Neuronal stem cell (in vitro differentiated cells): ENCODE measurements at regions not wholly inside any gene's neighbourhood (a gene's known extent, or its start where the extent isn't known, plus 50 kb on each side); places are given as distances from the start of the nearest gene placed in this dataset.

ENCODE experiments used
- DNase-seq: peaks from one replicate; pipeline ENCODE4 v3.0.0-alpha.2; 2013; ENCODE audit warnings: low spot score
- H2AFZ ChIP-seq: one replicate; pipeline ENCODE4 v1.6.1; 2013; ENCODE audit warnings: mild to moderate bottlenecking, low read length, inconsistent platforms
- H2AK5ac ChIP-seq: 2 replicates; pipeline ENCODE4 v1.6.1; 2013; ENCODE audit warnings: low read depth, mild to moderate bottlenecking, inconsistent platforms, low read length, moderate library complexity, mixed read lengths
- H2BK120ac ChIP-seq: 2 replicates; pipeline ENCODE4 v1.6.1; 2013; ENCODE audit warnings: low read depth, mild to moderate bottlenecking, inconsistent platforms, low read length, moderate library complexity, mixed read lengths
- H2BK12ac ChIP-seq: one replicate; pipeline ENCODE4 v1.6.1; 2013; ENCODE audit warnings: low read length, inconsistent platforms
- H2BK15ac ChIP-seq: 2 replicates; pipeline ENCODE4 v1.6.1; 2013; ENCODE audit warnings: mild to moderate bottlenecking, low read length, inconsistent platforms, mixed read lengths
- H2BK5ac ChIP-seq: one replicate; pipeline ENCODE4 v1.6.1; 2013; ENCODE audit warnings: inconsistent platforms, mild to moderate bottlenecking, low read length, moderate library complexity
- H3K14ac ChIP-seq: one replicate; pipeline ENCODE4 v1.6.1; 2013; ENCODE audit warnings: low read length, inconsistent platforms
- H3K18ac ChIP-seq: 2 replicates; pipeline ENCODE4 v1.6.1; 2013; ENCODE audit warnings: low read length, inconsistent platforms
- H3K23ac ChIP-seq: 2 replicates; pipeline ENCODE4 v1.6.1; 2013; ENCODE audit warnings: low read depth, mild to moderate bottlenecking, mixed read lengths, low read length, inconsistent platforms; ENCODE audit not compliant: poor library complexity
- H3K27ac ChIP-seq: replicated peaks from 3 replicates; pipeline ENCODE4 v1.5.1; 2013; ENCODE audit warnings: low read length, inconsistent platforms
- H3K27me3 ChIP-seq, 3 experiments: 2 replicates each; pipeline ENCODE4 v1.6.1; 2013; ENCODE audit warnings: low read length in 3 of 3, mild to moderate bottlenecking in 2 of 3, inconsistent platforms in 1 of 3, low read depth in 1 of 3, mixed read lengths in 1 of 3, moderate library complexity in 1 of 3; ENCODE audit not compliant: control insufficient read depth in 3 of 3, insufficient read depth in 3 of 3
- H3K36me3 ChIP-seq, 2 donors: replicated peaks in 1 of 2; 2 replicates each; pipeline ENCODE4 v1.6.1; 2013; ENCODE audit warnings: low read length in 2 of 2; ENCODE audit not compliant: control insufficient read depth in 2 of 2, insufficient read depth in 2 of 2
- H3K4ac ChIP-seq: 2 replicates; pipeline ENCODE4 v1.6.1; 2013; ENCODE audit warnings: inconsistent platforms, mild to moderate bottlenecking, low read length, moderate library complexity
- H3K4me1 ChIP-seq, 2 donors: 1 replicate in 1 of 2; 2 replicates in 1 of 2; pipeline ENCODE4 v1.6.1; 2013; ENCODE audit warnings: low read length in 2 of 2, low read depth in 1 of 2; ENCODE audit not compliant: control insufficient read depth in 2 of 2, insufficient read depth in 1 of 2
- H3K4me2 ChIP-seq: one replicate; pipeline ENCODE4 v1.6.1; 2013; ENCODE audit warnings: mild to moderate bottlenecking, low read length, inconsistent platforms; ENCODE audit not compliant: insufficient read depth, poor library complexity, severe bottlenecking
- H3K4me3 ChIP-seq, 2 donors: 2 replicates each; pipeline ENCODE4 v1.5.1; 2013; ENCODE audit warnings: low read length in 2 of 2, mild to moderate bottlenecking in 2 of 2, inconsistent platforms in 1 of 2, moderate library complexity in 1 of 2
- H3K79me1 ChIP-seq: one replicate; pipeline ENCODE4 v1.6.1; 2013; ENCODE audit warnings: low read depth, mild to moderate bottlenecking, inconsistent platforms, low read length, moderate library complexity
- H3K9ac ChIP-seq: one replicate; pipeline ENCODE4 v1.6.1; 2013; ENCODE audit warnings: mild to moderate bottlenecking, low read depth, low read length, inconsistent platforms; ENCODE audit not compliant: poor library complexity
- H3K9me3 ChIP-seq, 2 donors: replicated peaks in 1 of 2; 2 replicates each; pipeline versions ENCODE3 to v1.6.1; 2013; ENCODE audit warnings: low read length in 2 of 2, mild to moderate bottlenecking in 2 of 2, inconsistent platforms in 1 of 2, low read depth in 1 of 2, mixed read lengths in 1 of 2, moderate library complexity in 1 of 2; ENCODE audit not compliant: control insufficient read depth in 2 of 2, insufficient read depth in 1 of 2
- H4K8ac ChIP-seq: one replicate; pipeline ENCODE4 v1.6.1; 2013; ENCODE audit warnings: low read depth, mild to moderate bottlenecking, inconsistent platforms, low read length, moderate library complexity
- H4K91ac ChIP-seq: one replicate; pipeline ENCODE4 v1.6.1; 2013; ENCODE audit warnings: low read length, low read depth, mild to moderate bottlenecking, inconsistent platforms; ENCODE audit not compliant: poor library complexity
- WGBS, 2 donors: extraction: QIAGEN DNeasy Blood & Tissue Kit; methylation state at CpG; one replicate each; pipeline ENCODE4 v1.1.7; 2013; ENCODE audit warnings: missing lambda C conversion rate in 2 of 2, mixed read lengths in 1 of 2; ENCODE audit not compliant: insufficient read length in 2 of 2, insufficient replicate concordance in 1 of 2; ENCODE audit errors: extremely low coverage in 2 of 2; 5-methylcytosine and 5-hydroxymethylcytosine counted together

- no peaks in the 10 kb centered on the region for H3K9me3 ChIP-seq
- no peak overlapping the region for H2BK15ac ChIP-seq
- no CpG with 5 or more reads among the region's 3 CpGs for WGBS, 2 donors
- H3K4me3 ChIP-seq = no peak overlapping the region
- H3K79me1 ChIP-seq = no peaks in the 10 kb centered on the region
- H2AK5ac ChIP-seq = no peak overlapping the region
- no peak overlapping the region for H3K4ac ChIP-seq
- no peak overlapping the region for H4K8ac ChIP-seq
- H3K36me3 ChIP-seq = no peaks in the 10 kb centered on the region
- no peak overlapping the region for H3K14ac ChIP-seq
- H3K23ac ChIP-seq = no peak overlapping the region
- no peak overlapping the region for H2BK120ac ChIP-seq
- H3K27me3 ChIP-seq = no peaks in the 10 kb centered on the region
- no peak overlapping the region for H3K9ac ChIP-seq
- H2BK12ac ChIP-seq = no peak overlapping the region
- DNase-seq = no peak
- H3K4me1 ChIP-seq = peaks cover 2 to 4% of the 10 kb centered on the region in 2 donors
- H3K4me2 ChIP-seq = no peak overlapping the region
- no peak overlapping the region for H3K18ac ChIP-seq
- no peak overlapping the region for H2BK5ac ChIP-seq
- H2AFZ ChIP-seq = no peak overlapping the region
- H3K27ac ChIP-seq = no peak overlapping the region
- no peak overlapping the region for H4K91ac ChIP-seq
Measured at GRCh38 chr3:182693723-182694122, 99.6 kb upstream of the ATP11B start.

- Histone ChIP-seq H3K18ac (no peak overlapping the region), H3K79me1 (no peaks in the 10 kb centered on the region), H2AK5ac (no peak overlapping the region)
Measured at GRCh38 chr3:182696916-182697315, 96.4 kb upstream of the ATP11B start.

GRCh38 chr3:182697345-182697919 lies 95.9 kb upstream of the ATP11B start:
- Histone ChIP-seq H3K27me3 (no peaks in the 10 kb centered on the region), H4K8ac (no peak overlapping the region), H3K9ac (no peak overlapping the region), H3K4me2 (no peak overlapping the region), H3K27ac (no peak overlapping the region), H3K4ac (no peak overlapping the region), H3K23ac (no peak overlapping the region), H3K36me3 (no peaks in the 10 kb centered on the region), H4K91ac (no peak overlapping the region), H3K79me1 (no peaks in the 10 kb centered on the region), H2AK5ac (no peak overlapping the region), H3K4me1 (peaks cover 0 to 2% of the 10 kb centered on the region in 2 donors), H2BK12ac (no peak overlapping the region), H2AFZ (peak overlapping the region; percentile 2), H2BK120ac (no peak overlapping the region), H3K14ac (no peak overlapping the region), H2BK15ac (no peak overlapping the region), H3K9me3 (no peaks in the 10 kb centered on the region), H3K18ac (no peak overlapping the region), H3K4me3 (no peak overlapping the region), H2BK5ac (no peak overlapping the region)
- no CpG with 5 or more reads among the region's 12 CpGs for WGBS, 2 donors
- DNase-seq = no peak

More at GRCh38 chr3:182696916-182697315, 96.4 kb upstream of the ATP11B start:
- no peak overlapping the region for H2BK120ac ChIP-seq
- H3K4me3 ChIP-seq = no peak overlapping the region
- H3K23ac ChIP-seq = no peak overlapping the region
- no peaks in the 10 kb centered on the region for H3K9me3 ChIP-seq
- no peak overlapping the region for H2BK5ac ChIP-seq
- no peak for DNase-seq
- H3K27ac ChIP-seq = no peak overlapping the region
- no peak overlapping the region for H2BK15ac ChIP-seq
- H3K27me3 ChIP-seq = no peaks in the 10 kb centered on the region
- H3K36me3 ChIP-seq = no peaks in the 10 kb centered on the region
- H3K4me1 ChIP-seq = peaks cover 0 to 2% of the 10 kb centered on the region in 2 donors
- H3K4me2 ChIP-seq = no peak overlapping the region
- H2BK12ac ChIP-seq = no peak overlapping the region
- H4K8ac ChIP-seq = no peak overlapping the region
- no peak overlapping the region for H3K9ac ChIP-seq
- H2AFZ ChIP-seq = no peak overlapping the region
- no peak overlapping the region for H3K14ac ChIP-seq
- WGBS, 2 donors = no CpG with 5 or more reads among the region's 3 CpGs
- no peak overlapping the region for H4K91ac ChIP-seq
- H3K4ac ChIP-seq = no peak overlapping the region

GRCh38 chr3:182698078-182698477 lies 95.2 kb upstream of the ATP11B start:
- peaks cover 0 to 2% of the 10 kb centered on the region in 2 donors for H3K4me1 ChIP-seq

More at GRCh38 chr3:182698078-182698477, 95.2 kb upstream of the ATP11B start:
- no peak overlapping the region for H3K18ac ChIP-seq
- H3K14ac ChIP-seq = no peak overlapping the region
- no peaks in the 10 kb centered on the region for H3K36me3 ChIP-seq
- DNase-seq = no peak
- H3K23ac ChIP-seq = no peak overlapping the region
- H3K4ac ChIP-seq = no peak overlapping the region
- H2BK15ac ChIP-seq = no peak overlapping the region
- H2AK5ac ChIP-seq = no peak overlapping the region
- no CpG with 5 or more reads among the region's 2 CpGs for WGBS, 2 donors
- H3K27me3 ChIP-seq = peaks cover 0 to 1% (median 0%) of the 10 kb centered on the region in 3 experiments
- H2BK5ac ChIP-seq = no peak overlapping the region
- H3K27ac ChIP-seq = no peak overlapping the region
- H2BK120ac ChIP-seq = no peak overlapping the region
- H3K4me3 ChIP-seq = no peak overlapping the region
- no peaks in the 10 kb centered on the region for H3K9me3 ChIP-seq
- no peak overlapping the region for H2AFZ ChIP-seq
- H4K91ac ChIP-seq = no peak overlapping the region
- no peak overlapping the region for H3K9ac ChIP-seq
- no peak overlapping the region for H3K4me2 ChIP-seq
- H3K79me1 ChIP-seq = no peaks in the 10 kb centered on the region
- H4K8ac ChIP-seq = no peak overlapping the region
- H2BK12ac ChIP-seq = no peak overlapping the region
